BLaER1 treated with 17β-estradiol and CSF1 and Interleukin-3, amounts not matched to agents 10 nM and 100 nM (cell line): ENCODE measurements at regions not wholly inside any gene's neighbourhood (a gene's known extent, or its start where the extent isn't known, plus 50 kb on each side); places are given as distances from the start of the nearest gene placed in this dataset.
"Not testable (repeated sequence)": the region's sequence is repeated elsewhere in the genome, so short reads cannot be mapped to it uniquely, and the experiment has no call there.

Source experiments
- H3K27ac ChIP-seq, 11 experiments: shearing (Covaris generic); formaldehyde crosslinking; 2 replicates each; pipeline ENCODE4 v1.8.1; 2022
- H3K27me3 ChIP-seq, 11 experiments: shearing (Covaris generic); formaldehyde crosslinking; 2 replicates each; pipeline ENCODE4 v1.8.1; 2022
- H3K36me3 ChIP-seq, 11 experiments: shearing (Covaris generic); formaldehyde crosslinking; 2 replicates each; pipeline ENCODE4 v1.8.1; 2022
- H3K4me1 ChIP-seq, 10 experiments: shearing (Covaris generic); formaldehyde crosslinking; 2 replicates each; pipeline ENCODE4 v1.8.1; 2022
- H3K4me2 ChIP-seq, 11 experiments: shearing (Covaris generic); formaldehyde crosslinking; 2 replicates each; pipeline ENCODE4 v1.8.1; 2022
- H3K4me3 ChIP-seq, 10 experiments: shearing (Covaris generic); formaldehyde crosslinking; 2 replicates each; pipeline ENCODE4 v1.8.1; 2022
- H3K9ac ChIP-seq, 11 experiments: shearing (Covaris generic); formaldehyde crosslinking; 2 replicates each; pipeline ENCODE4 v1.8.1; 2022
- H3K9me3 ChIP-seq, 11 experiments: shearing (Covaris generic); formaldehyde crosslinking; replicated peaks in 1 of 11; 2 replicates each; pipeline ENCODE4 v1.8.1; 2022
- H4K20me1 ChIP-seq, 11 experiments: shearing (Covaris generic); formaldehyde crosslinking; 2 replicates each; pipeline ENCODE4 v1.8.1; 2022
- Cebpa-rat ChIP-seq, 11 experiments: shearing (Covaris generic); IDR thresholded peaks; 2 replicates each; pipeline ENCODE4 v1.8.1; 2022

DNA sequence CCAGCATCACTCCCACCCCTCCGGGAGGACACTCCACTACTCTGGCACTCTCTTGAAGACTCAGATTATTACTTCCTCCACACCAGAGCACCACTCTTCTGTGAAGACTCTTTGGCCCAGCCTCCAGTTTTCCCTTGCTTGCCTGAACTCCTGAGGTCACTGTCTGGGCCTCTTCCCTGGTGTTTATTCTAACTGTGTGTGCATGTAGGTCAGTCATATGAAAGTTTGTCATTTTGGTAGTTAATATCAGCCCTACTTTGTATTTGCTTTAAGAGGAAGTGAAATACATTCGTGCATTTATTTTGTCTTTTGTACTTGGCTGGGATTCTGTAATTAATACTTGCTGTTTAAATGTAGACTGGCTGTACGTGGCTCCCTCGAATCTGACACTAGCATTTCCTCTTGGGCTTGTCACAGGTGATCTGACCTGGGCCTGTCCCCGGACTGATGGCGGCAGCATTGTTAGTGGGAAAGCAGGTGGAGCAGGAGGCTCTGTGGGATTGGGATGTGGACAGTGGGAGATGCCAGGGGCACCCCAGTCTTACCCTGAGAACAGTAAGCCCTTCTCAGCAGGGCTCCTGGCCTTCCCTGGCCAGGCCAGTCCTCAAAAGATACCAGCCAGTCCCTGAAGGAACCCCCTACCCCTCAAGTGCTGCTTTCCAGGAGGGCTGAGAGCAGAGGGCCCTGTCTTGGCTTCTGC, 350.5 kb downstream of the CDC5L start:
- Histone ChIP-seq H3K9me3 (no peaks in the 10 kb centered on the region), H3K4me1 (peaks cover 0 to 14% (median 9%) of the 10 kb centered on the region in 10 experiments; a peak in 16 of 20 replicates), H3K4me2 (peak overlapping the region in 8 of 11 experiments; percentile 12 to 51 (median 34); a peak in 12 of 22 replicates), H3K27me3 (no peaks in the 10 kb centered on the region), H4K20me1 (no peaks in the 10 kb centered on the region), H3K9ac (no peak overlapping the region), H3K27ac (peak overlapping the region in 6 of 11 experiments; percentile 4 to 63 (median 46); a peak in 8 of 22 replicates), H3K36me3 (no peaks in the 10 kb centered on the region), H3K4me3 (no peak overlapping the region)
- no peak for TF ChIP-seq Cebpa-rat (IDR thresholded peaks at IDR 0.05)

- peak overlapping the region in 6 of 11 experiments; percentile 4 to 63 (median 46); a peak in 8 of 22 replicates for H3K27ac ChIP-seq
- H3K4me3 ChIP-seq, result no peak overlapping the region
- H3K36me3 ChIP-seq, result no peaks in the 10 kb centered on the region
- H3K4me1 ChIP-seq, result peaks cover 0 to 14% (median 9%) of the 10 kb centered on the region in 10 experiments; a peak in 16 of 20 replicates
- H4K20me1 ChIP-seq, result no peaks in the 10 kb centered on the region
- H3K9me3 ChIP-seq, result no peaks in the 10 kb centered on the region
- H3K4me2 ChIP-seq, result peak overlapping the region in 9 of 11 experiments; percentile 12 to 51 (median 34); a peak in 13 of 22 replicates
- no peak overlapping the region for H3K9ac ChIP-seq
- TF ChIP-seq Cebpa-rat (IDR thresholded peaks at IDR 0.05), result no peak
- H3K27me3 ChIP-seq, result no peaks in the 10 kb centered on the region
Measured at GRCh38 chr6:44738601-44739146, 351.2 kb downstream of the CDC5L start.

DNA sequence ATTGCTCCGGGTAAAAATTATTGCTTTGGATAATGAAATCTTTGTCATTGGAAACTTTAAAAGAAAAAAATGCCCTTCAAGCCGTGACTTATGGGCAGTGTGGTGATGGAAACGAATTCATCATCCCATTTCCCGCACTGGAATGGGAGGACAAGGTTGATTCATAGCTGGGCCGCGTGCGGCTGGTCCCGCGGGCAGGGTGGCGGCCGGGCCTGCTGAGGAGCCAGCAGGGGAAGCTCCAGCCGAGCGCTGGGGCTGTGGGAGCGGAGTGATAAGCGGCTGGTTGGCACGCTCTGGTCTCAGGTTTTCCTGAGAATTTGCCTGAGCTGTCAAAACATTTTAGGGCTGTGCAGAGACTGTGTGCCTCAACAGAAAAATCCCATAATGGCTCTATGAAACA, 351.7 kb downstream of the CDC5L start:
- Histone ChIP-seq H3K9ac (no peak overlapping the region), H4K20me1 (no peaks in the 10 kb centered on the region), H3K4me2 (peak overlapping the region in 2 of 11 experiments; percentile 30 to 46; a peak in 1 of 22 replicates), H3K9me3 (no peaks in the 10 kb centered on the region), H3K4me3 (no peak overlapping the region), H3K27me3 (no peaks in the 10 kb centered on the region), H3K4me1 (peaks cover 0 to 14% (median 9%) of the 10 kb centered on the region in 10 experiments; a peak in 16 of 20 replicates), H3K36me3 (no peaks in the 10 kb centered on the region), H3K27ac (peak overlapping the region in 2 of 11 experiments; percentile 43 to 48; a peak in 3 of 22 replicates)
- no peak for TF ChIP-seq Cebpa-rat (IDR thresholded peaks at IDR 0.05)

DNA sequence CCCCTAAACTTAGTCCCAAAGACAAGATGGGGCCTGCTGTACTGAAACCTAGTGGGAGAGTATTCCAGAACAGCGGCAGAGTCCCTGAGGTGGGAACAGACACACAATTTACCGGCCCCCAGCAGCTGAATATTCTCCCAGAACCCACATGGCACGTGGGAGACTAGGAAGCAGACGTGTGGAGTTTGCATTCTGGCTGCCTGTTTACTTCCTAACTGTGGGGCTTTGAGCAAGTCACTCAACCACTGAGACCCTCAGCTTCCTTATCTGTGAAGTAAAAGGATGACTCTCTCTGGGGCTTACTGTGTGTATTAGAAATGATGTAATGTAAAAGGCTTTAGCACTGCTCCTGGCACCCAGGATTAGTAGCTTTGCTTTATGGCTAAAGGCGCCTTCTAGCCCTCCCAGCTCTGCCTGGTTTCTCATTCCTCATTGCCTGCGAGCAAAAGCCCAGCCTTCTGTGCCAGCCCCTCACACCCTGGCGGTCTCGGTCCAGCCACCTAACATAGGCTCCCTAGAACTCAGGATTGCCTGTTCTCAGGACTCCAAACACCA, 353.1 kb downstream of the CDC5L start:
- Histone ChIP-seq H3K9ac (no peak overlapping the region), H4K20me1 (no peaks in the 10 kb centered on the region), H3K9me3 (peaks cover 4 to 13% (median 7%) of the 10 kb centered on the region in 11 experiments; a peak in 13 of 22 replicates), H3K36me3 (no peaks in the 10 kb centered on the region), H3K4me1 (peaks cover 0 to 14% (median 9%) of the 10 kb centered on the region in 10 experiments; a peak in 16 of 20 replicates), H3K27me3 (no peaks in the 10 kb centered on the region), H3K4me3 (no peak overlapping the region), H3K4me2 (no peak overlapping the region), H3K27ac (no peak overlapping the region)
- TF ChIP-seq Cebpa-rat (IDR thresholded peaks at IDR 0.05), result no peak

DNA sequence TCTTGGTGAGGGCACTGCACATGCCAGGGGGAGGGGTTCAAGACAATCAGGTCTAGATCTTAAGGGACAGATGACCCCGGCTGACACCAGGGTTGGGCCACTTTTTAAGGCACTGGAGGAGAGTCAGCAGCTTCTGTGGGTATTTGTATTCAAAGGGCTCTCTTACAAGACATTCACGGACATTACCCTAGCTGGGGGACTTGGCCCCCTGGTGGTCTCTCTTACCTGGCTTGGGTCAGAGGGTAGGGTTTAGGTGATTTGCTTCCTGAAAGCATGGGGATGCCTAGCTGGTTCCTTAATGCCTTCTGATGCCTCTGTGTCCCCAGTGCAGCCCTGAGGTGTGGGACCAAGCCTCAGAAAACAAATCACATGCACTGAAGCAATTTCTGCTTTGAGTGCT, 354.7 kb downstream of the CDC5L start:
- H3K4me2 ChIP-seq, result no peak overlapping the region
- H3K4me3 ChIP-seq, result no peak overlapping the region
- no peak overlapping the region for H3K9ac ChIP-seq
- H3K27me3 ChIP-seq, result no peaks in the 10 kb centered on the region
- peaks cover 5 to 16% (median 10%) of the 10 kb centered on the region in 11 experiments; a peak in 13 of 22 replicates for H3K9me3 ChIP-seq
- no peaks in the 10 kb centered on the region for H3K36me3 ChIP-seq
- peaks cover 0 to 14% (median 9%) of the 10 kb centered on the region in 10 experiments; a peak in 16 of 20 replicates for H3K4me1 ChIP-seq
- no peak for TF ChIP-seq Cebpa-rat (IDR thresholded peaks at IDR 0.05)
- H3K27ac ChIP-seq, result no peak overlapping the region
- H4K20me1 ChIP-seq, result no peaks in the 10 kb centered on the region

DNA sequence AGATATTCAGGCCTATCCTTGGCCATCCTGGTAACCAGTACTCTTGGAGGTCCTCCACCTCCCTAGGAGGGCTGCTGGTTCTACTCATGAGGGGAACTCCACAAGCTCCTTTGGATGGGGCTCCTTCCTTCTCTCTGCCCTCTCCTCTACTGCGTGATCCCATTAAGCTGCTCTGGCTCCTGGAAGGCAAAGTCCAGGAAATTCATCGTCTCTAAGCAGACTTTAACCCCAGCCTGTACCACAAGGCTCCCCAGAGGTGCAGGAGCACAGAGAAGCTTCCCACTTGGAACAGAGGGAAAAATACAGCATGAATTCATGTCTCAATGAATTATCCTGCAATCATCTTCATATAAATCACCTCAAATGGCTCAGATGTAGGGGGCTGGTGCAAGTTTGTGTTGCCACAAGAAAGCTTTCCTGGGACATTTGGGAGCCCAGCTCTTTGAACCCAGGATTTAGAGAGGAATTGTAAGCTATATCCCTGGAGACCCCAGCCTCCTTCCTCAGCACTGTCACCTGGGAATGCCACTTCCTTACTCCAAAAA, 355.4 kb downstream of the CDC5L start:
- TF ChIP-seq Cebpa-rat (IDR thresholded peaks at IDR 0.05), result no peak
- Histone ChIP-seq H3K9ac (no peak overlapping the region), H3K4me1 (peaks cover 0 to 14% (median 9%) of the 10 kb centered on the region in 10 experiments; a peak in 16 of 20 replicates), H4K20me1 (no peaks in the 10 kb centered on the region), H3K27ac (no peak overlapping the region), H3K9me3 (peaks cover 5 to 20% (median 13%) of the 10 kb centered on the region in 11 experiments; a peak in 13 of 22 replicates), H3K4me2 (no peak overlapping the region), H3K27me3 (no peaks in the 10 kb centered on the region), H3K36me3 (no peaks in the 10 kb centered on the region), H3K4me3 (no peak overlapping the region)

DNA sequence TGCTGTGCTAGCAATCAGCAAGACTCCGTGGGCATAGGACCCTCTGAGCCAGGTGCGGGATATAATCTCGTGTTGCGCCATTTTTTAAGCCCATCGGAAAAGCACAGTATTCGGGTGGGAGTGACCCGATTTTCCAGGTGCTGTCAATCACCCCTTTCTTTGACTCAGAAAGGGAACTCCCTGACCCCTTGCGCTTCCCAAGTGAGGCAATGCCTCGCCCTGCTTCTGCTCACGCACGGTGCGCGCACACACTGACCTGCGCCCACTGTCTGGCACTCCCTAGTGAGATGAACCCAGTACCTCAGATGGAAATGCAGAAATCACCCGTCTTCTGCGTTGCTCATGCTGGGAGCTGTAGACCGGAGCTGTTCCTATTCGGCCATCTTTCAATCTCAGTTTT, 372.6 kb downstream of the CDC5L start:
- not testable (repeated sequence) for H3K27me3 ChIP-seq, H3K9ac ChIP-seq, H3K27ac ChIP-seq, H3K4me1 ChIP-seq, H3K4me3 ChIP-seq, H3K36me3 ChIP-seq, H4K20me1 ChIP-seq, H3K4me2 ChIP-seq
- H3K9me3 ChIP-seq, result peaks cover 21 to 40% (median 26%) of the 10 kb centered on the region in 11 experiments

DNA sequence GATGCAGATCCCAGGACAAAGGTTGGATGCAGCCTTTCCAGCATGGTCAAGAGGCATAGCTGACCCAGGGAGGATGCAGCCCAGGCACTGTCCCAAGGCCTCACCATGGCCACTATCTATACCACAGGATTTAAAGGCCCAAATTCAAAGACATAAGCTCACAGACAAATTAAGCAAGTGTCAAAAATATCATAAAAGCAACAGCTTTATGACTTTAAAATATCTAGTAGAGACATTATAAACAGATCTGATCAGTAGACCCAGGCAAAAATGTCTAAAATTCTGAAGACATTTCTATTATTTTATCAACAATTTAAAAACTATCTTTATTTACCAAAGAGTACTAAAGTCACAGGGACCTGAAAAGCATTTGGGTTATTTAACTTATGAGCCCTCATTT, 373.5 kb downstream of the CDC5L start:
- TF ChIP-seq Cebpa-rat (IDR thresholded peaks at IDR 0.05), result no peak
- Histone ChIP-seq H3K27ac (no peak overlapping the region), H3K4me2 (no peak overlapping the region), H3K4me3 (no peak overlapping the region), H3K9me3 (peaks cover 21 to 40% (median 26%) of the 10 kb centered on the region in 11 experiments), H4K20me1 (no peaks in the 10 kb centered on the region), H3K27me3 (no peaks in the 10 kb centered on the region), H3K4me1 (no peaks in the 10 kb centered on the region), H3K9ac (no peak overlapping the region), H3K36me3 (no peaks in the 10 kb centered on the region)

- Histone ChIP-seq H3K9me3 (peaks cover 21 to 40% (median 26%) of the 10 kb centered on the region in 11 experiments), H3K27me3 (no peaks in the 10 kb centered on the region), H3K4me1 (no peaks in the 10 kb centered on the region), H4K20me1 (no peaks in the 10 kb centered on the region), H3K36me3 (no peaks in the 10 kb centered on the region), H3K4me3 (no peak overlapping the region), H3K9ac (no peak overlapping the region), H3K4me2 (no peak overlapping the region), H3K27ac (no peak overlapping the region)
- TF ChIP-seq Cebpa-rat (IDR thresholded peaks at IDR 0.05), result no peak
Measured at GRCh38 chr6:44762496-44762895, 375.0 kb downstream of the CDC5L start.
